Natural killer cell (primary cell): ENCODE measurements at regions not wholly inside any gene's neighbourhood (a gene's known extent, or its start where the extent isn't known, plus 50 kb on each side); places are given as distances from the start of the nearest gene placed in this dataset.

Experiments
- ATAC-seq, 3 donors: fragments of 150-1000 bp in 2 of 3; fragments of 200-7000 bp in 1 of 3; cut with Tn5 transposase; 1 replicate in 1 of 3; 2 replicates in 2 of 3; pipeline ENCODE4 v1.10.0; 2021; ENCODE audit warnings: mild to moderate bottlenecking in 2 of 3, moderate library complexity in 2 of 3
- DNase-seq, 2 donors: peaks; one replicate each; pipeline versions ENCODE4 v3.0.0 to v3.0.0-alpha.2; 2013 to 2021; ENCODE audit warnings: mixed read lengths in 1 of 2
- H3K27ac ChIP-seq: one replicate; pipeline ENCODE4 v1.5.1; 2013; ENCODE audit warnings: mild to moderate bottlenecking, low read length
- H3K27me3 ChIP-seq: one replicate; pipeline ENCODE4 v1.6.1; 2013; ENCODE audit warnings: low read length; ENCODE audit not compliant: control insufficient read depth, insufficient read depth
- H3K36me3 ChIP-seq: one replicate; pipeline ENCODE4 v1.6.1; 2013; ENCODE audit warnings: low read length; ENCODE audit not compliant: control insufficient read depth, insufficient read depth
- H3K4me1 ChIP-seq: one replicate; pipeline ENCODE4 v1.6.1; 2013; ENCODE audit warnings: low read length; ENCODE audit not compliant: control insufficient read depth, insufficient read depth
- H3K4me3 ChIP-seq: one replicate; pipeline ENCODE4 v1.5.1; 2013; ENCODE audit warnings: low read length
- H3K9me3 ChIP-seq: one replicate; pipeline ENCODE4 v1.6.1; 2013; ENCODE audit warnings: low read length; ENCODE audit not compliant: control insufficient read depth, insufficient read depth
- H3K27ac Mint-ChIP-seq, 2 donors: one replicate each; pipeline ENCODE4 v1.8.0; 2022; ENCODE audit warnings: mild to moderate bottlenecking in 2 of 2, mixed read lengths in 2 of 2, moderate library complexity in 1 of 2
- H3K27me3 Mint-ChIP-seq, 2 donors: one replicate each; pipeline ENCODE4 v1.8.0; 2022; ENCODE audit warnings: low read depth in 2 of 2, mixed read lengths in 2 of 2
- H3K36me3 Mint-ChIP-seq: one replicate; pipeline ENCODE4 v1.8.0; 2022; ENCODE audit warnings: mixed read lengths
- H3K4me1 Mint-ChIP-seq, 2 donors: one replicate each; pipeline ENCODE4 v1.8.0; 2022; ENCODE audit warnings: mixed read lengths in 2 of 2
- H3K4me3 Mint-ChIP-seq: one replicate; pipeline ENCODE4 v1.8.0; 2022; ENCODE audit warnings: mild to moderate bottlenecking, moderate library complexity, mixed read lengths
- H3K9me3 Mint-ChIP-seq, 2 donors: one replicate each; pipeline ENCODE4 v1.8.0; 2022; ENCODE audit warnings: mixed read lengths in 2 of 2
- WGBS: methylation state at CpG from one replicate; pipeline ENCODE4 v1.1.7; 2013; ENCODE audit warnings: missing lambda C conversion rate; ENCODE audit not compliant: insufficient coverage; 5-methylcytosine and 5-hydroxymethylcytosine counted together
- intact Hi-C: fragments of 100-400 bp; cut with micrococcal nuclease; formaldehyde crosslinking; loops from one replicate; pipeline ENCODE4 v1.14.2; 2022
- TF ChIP-seq, protein P1 (sequence below): fragments of 200-600 bp; IDR thresholded peaks from one replicate; pipeline ENCODE4 v1.8.0; 2022; ENCODE audit warnings: antibody characterized with exemption

- H3K36me3 ChIP-seq, result no peaks in the 10 kb centered on the region
- no peak for ATAC-seq
- DNase-seq, result no peak
- WGBS, result no CpG with 5 or more reads among the region's 1 CpG
- intact Hi-C loops, result no loop called here
- no peaks in the 10 kb centered on the region for H3K27me3 Mint-ChIP-seq
- H3K27me3 ChIP-seq, result no peaks in the 10 kb centered on the region
- no peaks in the 10 kb centered on the region for H3K4me1 Mint-ChIP-seq
- H3K4me1 ChIP-seq, result no peaks in the 10 kb centered on the region
- H3K36me3 Mint-ChIP-seq, result no peaks in the 10 kb centered on the region
- H3K9me3 ChIP-seq, result no peaks in the 10 kb centered on the region
- no peak overlapping the region for H3K27ac Mint-ChIP-seq
- H3K4me3 Mint-ChIP-seq, result no peak overlapping the region
- H3K27ac ChIP-seq, result no peak overlapping the region
- TF ChIP-seq, protein P1, sequence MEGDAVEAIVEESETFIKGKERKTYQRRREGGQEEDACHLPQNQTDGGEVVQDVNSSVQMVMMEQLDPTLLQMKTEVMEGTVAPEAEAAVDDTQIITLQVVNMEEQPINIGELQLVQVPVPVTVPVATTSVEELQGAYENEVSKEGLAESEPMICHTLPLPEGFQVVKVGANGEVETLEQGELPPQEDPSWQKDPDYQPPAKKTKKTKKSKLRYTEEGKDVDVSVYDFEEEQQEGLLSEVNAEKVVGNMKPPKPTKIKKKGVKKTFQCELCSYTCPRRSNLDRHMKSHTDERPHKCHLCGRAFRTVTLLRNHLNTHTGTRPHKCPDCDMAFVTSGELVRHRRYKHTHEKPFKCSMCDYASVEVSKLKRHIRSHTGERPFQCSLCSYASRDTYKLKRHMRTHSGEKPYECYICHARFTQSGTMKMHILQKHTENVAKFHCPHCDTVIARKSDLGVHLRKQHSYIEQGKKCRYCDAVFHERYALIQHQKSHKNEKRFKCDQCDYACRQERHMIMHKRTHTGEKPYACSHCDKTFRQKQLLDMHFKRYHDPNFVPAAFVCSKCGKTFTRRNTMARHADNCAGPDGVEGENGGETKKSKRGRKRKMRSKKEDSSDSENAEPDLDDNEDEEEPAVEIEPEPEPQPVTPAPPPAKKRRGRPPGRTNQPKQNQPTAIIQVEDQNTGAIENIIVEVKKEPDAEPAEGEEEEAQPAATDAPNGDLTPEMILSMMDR, result no peak
- H3K4me3 ChIP-seq, result no peak overlapping the region
- peaks cover 10 to 20% of the 10 kb centered on the region in 2 donors for H3K9me3 Mint-ChIP-seq
These were observed 542.2 kb upstream of the NDST4 start for GRCh38 chr4:115655626-115656025.

DNA sequence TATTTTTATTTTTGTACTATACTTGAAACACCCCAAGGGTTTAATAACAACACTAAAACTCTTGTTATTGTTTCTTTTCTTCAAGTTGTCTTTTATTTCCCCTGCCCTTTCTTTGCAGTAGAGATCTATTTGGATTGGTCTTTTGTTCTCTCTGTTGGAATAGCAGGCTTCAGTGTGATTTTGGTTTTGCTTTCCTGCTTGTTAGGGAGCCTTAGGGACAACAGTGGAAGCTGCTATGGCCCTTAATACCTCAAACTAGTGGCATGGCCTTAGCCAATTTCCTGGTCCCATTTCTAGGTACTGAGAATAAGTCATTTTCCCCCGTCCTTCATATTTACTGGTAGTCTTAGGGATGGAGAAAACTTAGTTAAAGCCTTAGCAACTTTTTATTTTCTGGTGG lies 535.4 kb upstream of the NDST4 start:
- H3K4me1 ChIP-seq, result no peaks in the 10 kb centered on the region
- H3K36me3 ChIP-seq, result no peaks in the 10 kb centered on the region
- no peak overlapping the region for H3K4me3 Mint-ChIP-seq
- H3K4me1 Mint-ChIP-seq, result no peaks in the 10 kb centered on the region
- H3K9me3 ChIP-seq, result no peaks in the 10 kb centered on the region
- ATAC-seq (no peak), DNase-seq (no peak)
- no peak overlapping the region for H3K27ac ChIP-seq
- H3K27me3 ChIP-seq, result no peaks in the 10 kb centered on the region
- intact Hi-C loops, result no loop called here
- no CpG with 5 or more reads among the region's 1 CpG for WGBS
- no peaks in the 10 kb centered on the region for H3K27me3 Mint-ChIP-seq
- H3K9me3 Mint-ChIP-seq, result peaks cover 9 to 13% of the 10 kb centered on the region in 2 donors
- no peaks in the 10 kb centered on the region for H3K36me3 Mint-ChIP-seq
- H3K4me3 ChIP-seq, result no peak overlapping the region
- H3K27ac Mint-ChIP-seq, result no peak overlapping the region
- TF ChIP-seq, protein P1, result no peak

GRCh38 chr4:115629270-115629669 lies 515.9 kb upstream of the NDST4 start:
- TF ChIP-seq, protein P1, result no peak
- Mint-ChIP-seq H3K36me3 (no peaks in the 10 kb centered on the region), H3K27me3 (no peaks in the 10 kb centered on the region), H3K4me1 (no peaks in the 10 kb centered on the region), H3K4me3 (no peak overlapping the region), H3K9me3 (peaks cover 8 to 11% of the 10 kb centered on the region in 2 donors), H3K27ac (no peak overlapping the region)
- intact Hi-C loops, result no loop called here
- ATAC-seq (no peak), DNase-seq (no peak)
- Histone ChIP-seq H3K36me3 (no peaks in the 10 kb centered on the region), H3K27me3 (no peaks in the 10 kb centered on the region), H3K27ac (no peak overlapping the region), H3K4me1 (no peaks in the 10 kb centered on the region), H3K9me3 (no peaks in the 10 kb centered on the region), H3K4me3 (no peak overlapping the region)
- WGBS, result no CpG with 5 or more reads among the region's 3 CpGs

GRCh38 chr4:115609631-115610030 lies 496.2 kb upstream of the NDST4 start:
- TF ChIP-seq, protein P1, result no peak

More at GRCh38 chr4:115609631-115610030, 496.2 kb upstream of the NDST4 start:
- Mint-ChIP-seq H3K4me1 (no peaks in the 10 kb centered on the region), H3K4me3 (no peak overlapping the region), H3K36me3 (no peaks in the 10 kb centered on the region), H3K27me3 (no peaks in the 10 kb centered on the region), H3K9me3 (peaks cover 0 to 2% of the 10 kb centered on the region in 2 donors), H3K27ac (no peak overlapping the region)
- ATAC-seq (no peak), DNase-seq (no peak)
- Histone ChIP-seq H3K9me3 (no peaks in the 10 kb centered on the region), H3K4me3 (no peak overlapping the region), H3K27me3 (no peaks in the 10 kb centered on the region), H3K4me1 (no peaks in the 10 kb centered on the region), H3K36me3 (no peaks in the 10 kb centered on the region), H3K27ac (no peak overlapping the region)
- intact Hi-C loops, result no loop called here
- 100% methylated on average over 2 of the region's 2 CpGs for whole genome bisulfite sequencing
